HG02970 (cell line): ENCODE measurements at regions not wholly inside any gene's neighbourhood (a gene's known extent, or its start where the extent isn't known, plus 50 kb on each side); places are given as distances from the start of the nearest gene placed in this dataset.

Source experiments
- ATAC-seq: cut with Tn5 transposase; IDR thresholded peaks from one replicate; pipeline ENCODE4 v1.9.1; 2021; ENCODE audit warnings: mild to moderate bottlenecking, moderate library complexity, moderate number of reproducible peaks; ENCODE audit not compliant: unreplicated experiment, low FRiP score

DNA sequence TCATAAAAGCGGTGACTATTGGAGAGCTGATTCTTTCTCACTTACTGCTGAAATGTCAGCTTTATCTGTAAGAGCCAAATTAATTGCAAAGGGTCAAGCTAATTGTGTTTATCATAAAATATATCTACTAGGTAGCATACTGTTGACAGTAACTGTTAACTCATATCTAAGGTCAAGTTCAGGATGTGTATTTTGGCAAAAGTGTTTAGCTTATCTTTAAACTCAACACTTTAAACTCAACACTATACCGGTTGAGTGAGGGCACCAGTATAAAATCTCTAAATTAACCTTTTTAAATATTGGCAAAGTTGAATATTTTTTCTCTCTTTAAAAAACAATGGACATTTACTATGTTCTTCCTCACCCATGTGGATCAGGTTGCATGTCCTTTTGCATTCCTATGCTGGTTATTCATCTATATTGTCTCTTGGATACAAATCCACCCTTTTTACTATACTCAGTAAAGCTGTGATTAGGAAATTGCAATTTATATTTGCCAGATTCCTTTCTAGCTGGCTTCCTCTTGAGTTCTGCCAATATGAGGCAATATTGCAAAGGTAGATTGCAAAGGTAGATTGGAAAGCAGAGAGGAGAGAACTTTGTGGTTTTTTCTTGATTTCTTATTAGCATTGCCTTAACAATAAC lies 344.6 kb upstream of the DCBLD2 start:
- ATAC-seq, result no peak

GRCh38 chr3:99242271-99242670 lies 340.8 kb upstream of the DCBLD2 start:
- no peak for ATAC-seq

DNA sequence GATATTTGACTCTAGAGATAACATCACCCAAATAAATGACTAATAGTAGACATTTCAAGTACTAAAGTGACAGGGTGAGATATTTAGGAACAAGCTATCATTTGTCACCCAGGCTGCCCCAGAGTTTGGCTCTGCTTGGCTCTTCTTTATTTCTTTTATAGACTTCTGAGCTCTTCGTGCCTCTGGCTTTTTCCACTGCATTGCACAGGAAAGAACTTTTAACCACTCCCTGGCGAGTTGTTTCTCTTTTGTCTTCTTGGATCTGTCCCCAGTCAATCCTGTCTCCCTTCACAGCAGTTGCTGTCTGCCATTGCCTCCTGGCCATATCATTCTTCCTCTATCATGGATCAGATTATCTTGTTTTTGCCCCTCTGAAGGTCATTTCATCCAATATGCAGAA lies 339.2 kb upstream of the DCBLD2 start:
- ATAC-seq, result no peak

- ATAC-seq, result no peak
These were observed 335.1 kb upstream of the DCBLD2 start for GRCh38 chr3:99236576-99236975.

- ATAC-seq, result no peak
These were observed 331.2 kb upstream of the DCBLD2 start for GRCh38 chr3:99232696-99233095.

DNA sequence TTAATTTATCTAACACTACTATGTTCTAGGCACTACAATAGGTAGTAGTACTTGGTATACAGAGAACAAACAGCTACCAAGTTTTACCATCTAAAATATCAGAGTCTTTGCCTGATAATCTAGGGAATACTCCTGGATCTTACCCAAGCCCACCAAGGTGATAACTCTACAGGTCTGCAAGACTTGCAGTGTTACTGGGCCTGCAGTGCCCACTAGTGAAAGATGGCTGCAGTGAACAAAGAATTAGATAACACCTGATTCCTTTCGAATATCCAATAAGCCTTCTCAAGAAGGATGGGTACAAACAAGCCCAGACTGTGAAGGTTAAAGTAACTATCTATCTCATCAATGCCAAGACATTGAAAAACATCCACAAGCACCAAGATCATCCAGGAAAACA lies 317.0 kb upstream of the DCBLD2 start:
- no peak for ATAC-seq

- ATAC-seq, result no peak
These were observed 311.5 kb upstream of the DCBLD2 start for GRCh38 chr3:99212969-99213368.

- ATAC-seq, result no peak
These were observed 309.8 kb upstream of the DCBLD2 start for GRCh38 chr3:99211309-99211708.

GRCh38 chr3:99199021-99199420 lies 297.5 kb upstream of the DCBLD2 start:
- ATAC-seq, result no peak

- ATAC-seq, result no peak
These were observed 289.7 kb upstream of the DCBLD2 start for GRCh38 chr3:99191186-99191585.

DNA sequence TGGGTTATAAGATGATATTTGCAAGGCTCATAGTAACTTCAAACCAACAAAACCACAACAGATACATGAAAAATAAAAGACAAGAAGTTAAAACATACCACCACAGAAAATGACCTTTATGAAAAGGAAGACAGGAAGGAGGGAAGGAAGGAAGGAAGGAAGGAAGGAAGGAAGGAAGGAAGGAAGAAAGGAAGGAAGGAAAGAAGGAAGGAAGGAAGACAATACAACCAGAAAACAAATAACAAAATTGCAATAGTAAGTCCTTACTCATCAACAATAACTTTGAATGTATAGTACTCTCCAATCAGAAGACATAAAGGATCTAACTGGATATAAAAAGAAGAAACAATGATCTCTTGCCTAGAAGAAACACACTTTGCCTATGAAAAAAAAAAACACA lies 287.4 kb upstream of the DCBLD2 start:
- no peak for ATAC-seq

GRCh38 chr3:99186016-99186415 lies 284.5 kb upstream of the DCBLD2 start:
- no peak for ATAC-seq

DNA sequence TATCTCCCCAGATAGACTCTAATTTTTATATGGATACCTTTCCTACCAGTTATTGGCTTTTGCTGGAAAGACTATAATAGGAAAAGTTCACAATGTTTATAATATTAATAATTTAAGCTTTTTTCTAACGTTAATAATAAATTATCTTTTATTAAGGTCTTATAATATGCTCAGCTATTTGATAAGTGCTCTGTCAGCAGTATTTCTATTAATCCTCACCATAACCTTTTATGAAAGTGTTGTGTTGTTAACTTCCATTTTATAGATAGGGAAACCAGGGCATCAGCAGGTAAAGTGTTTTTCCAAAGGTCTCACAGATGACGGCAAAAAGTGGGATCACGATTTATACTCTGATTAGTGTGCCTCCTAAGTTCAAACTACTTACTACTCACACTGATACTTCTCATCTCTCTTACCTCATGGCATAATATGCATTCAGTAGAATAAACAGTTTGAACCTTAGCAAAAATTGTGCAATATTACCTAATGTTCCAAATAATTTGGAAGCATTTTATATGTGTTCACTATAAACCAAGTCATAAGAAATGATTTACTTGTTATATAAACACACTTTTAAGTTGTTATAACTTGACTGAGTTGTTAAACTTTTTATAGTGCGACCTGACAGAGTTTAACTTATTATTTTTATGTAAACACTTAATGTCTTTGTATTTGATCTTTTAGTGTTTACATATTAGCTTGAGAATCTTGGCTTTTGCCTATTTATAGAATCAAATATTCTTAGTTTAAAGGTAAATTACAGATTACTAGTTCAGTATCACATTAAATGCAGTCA lies 274.9 kb upstream of the DCBLD2 start:
- ATAC-seq, result no peak

- no peak for ATAC-seq
These were observed 273.8 kb upstream of the DCBLD2 start for GRCh38 chr3:99175276-99175812.

DNA sequence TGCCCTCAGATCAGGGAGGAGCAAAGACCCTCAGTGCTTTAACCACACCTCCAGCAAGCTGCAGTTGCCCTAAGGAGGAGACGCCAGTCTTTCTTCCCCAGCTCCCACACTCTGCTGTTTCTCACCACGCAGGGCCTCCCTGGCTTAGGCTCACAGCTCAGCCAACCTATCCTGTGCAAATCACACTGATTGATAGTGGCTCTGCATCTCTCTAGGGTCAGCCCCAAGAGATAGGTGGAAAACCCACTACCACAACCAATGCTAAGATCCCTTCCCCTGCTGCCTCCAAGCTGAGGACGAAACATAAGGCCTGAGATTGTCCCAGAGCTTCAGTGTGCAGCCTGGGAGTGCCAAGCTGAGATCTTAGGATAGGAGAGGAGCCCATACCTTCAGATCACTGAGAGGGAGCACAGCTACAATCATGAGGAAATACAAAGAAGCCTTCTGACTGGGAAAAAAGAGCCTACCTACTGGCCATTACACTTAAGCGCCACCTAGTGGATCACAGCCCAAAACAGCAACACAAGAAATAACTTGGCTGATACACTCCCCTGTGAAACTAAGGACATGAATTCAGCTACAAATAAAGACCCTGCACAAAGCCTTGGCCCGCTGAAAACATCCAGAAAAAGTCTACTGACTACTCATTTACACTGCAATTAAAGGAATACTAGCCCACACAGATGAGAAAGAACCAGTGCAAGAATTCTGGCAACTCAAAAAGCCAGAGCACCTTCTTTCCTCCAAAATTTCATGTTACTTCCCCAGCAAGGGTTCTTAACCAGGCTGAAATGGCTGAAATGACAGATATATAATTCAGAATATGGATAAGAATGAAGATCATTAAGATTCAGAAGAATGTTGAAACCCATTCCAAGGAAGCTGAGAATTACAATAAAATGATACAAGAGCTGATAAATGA lies 271.5 kb upstream of the DCBLD2 start:
- ATAC-seq, result no peak

DNA sequence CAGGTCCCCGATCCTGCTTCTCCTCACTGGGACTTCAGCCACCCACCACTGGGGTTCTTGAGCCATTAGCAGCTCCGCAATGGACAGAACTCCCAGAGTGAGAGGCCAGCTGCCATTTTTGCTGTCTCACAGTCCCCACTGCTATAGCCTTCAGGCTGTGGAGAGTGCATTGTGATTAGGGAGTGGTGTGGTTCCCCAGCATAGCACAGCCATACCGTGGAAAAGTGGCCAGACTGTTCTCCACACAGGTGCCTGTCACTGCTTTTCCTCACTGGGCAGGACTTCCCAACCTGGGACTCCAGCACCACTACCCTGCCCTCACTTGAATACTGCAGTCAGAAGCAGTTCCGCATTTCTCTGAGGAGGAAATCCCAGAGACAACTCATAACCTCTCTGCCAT lies 270.3 kb upstream of the DCBLD2 start:
- no peak for ATAC-seq

DNA sequence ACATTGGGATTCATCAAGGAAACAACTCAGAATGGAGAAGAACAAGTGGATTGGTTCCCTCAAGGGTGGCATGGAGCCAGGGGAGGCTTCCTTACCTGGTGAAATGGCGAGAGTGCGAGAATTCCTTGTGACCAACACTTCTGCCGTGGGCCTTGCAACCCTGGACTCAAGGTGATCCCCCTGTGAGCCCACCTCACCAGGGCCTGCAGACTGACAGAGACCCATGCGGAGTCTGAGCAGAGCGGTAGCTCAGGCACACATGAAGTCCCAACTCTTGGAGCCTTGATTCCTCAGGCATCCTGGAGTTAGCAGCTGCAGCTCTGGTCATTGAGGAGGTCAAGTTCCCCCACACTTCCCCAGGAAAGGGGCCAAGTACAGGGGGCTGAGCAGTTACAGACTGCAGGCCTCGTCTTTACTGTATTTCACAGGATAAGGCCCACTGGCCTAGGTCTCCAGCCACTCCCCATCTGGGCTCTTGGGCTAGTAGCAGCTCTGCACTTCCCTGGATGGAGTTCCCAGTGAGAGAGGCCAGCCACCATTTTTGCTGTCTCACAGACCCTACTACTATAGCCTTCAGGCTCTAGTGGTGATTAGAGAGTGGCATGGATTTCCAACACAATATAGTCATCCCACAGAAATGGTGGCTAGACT lies 269.5 kb upstream of the DCBLD2 start:
- ATAC-seq, result no peak

DNA sequence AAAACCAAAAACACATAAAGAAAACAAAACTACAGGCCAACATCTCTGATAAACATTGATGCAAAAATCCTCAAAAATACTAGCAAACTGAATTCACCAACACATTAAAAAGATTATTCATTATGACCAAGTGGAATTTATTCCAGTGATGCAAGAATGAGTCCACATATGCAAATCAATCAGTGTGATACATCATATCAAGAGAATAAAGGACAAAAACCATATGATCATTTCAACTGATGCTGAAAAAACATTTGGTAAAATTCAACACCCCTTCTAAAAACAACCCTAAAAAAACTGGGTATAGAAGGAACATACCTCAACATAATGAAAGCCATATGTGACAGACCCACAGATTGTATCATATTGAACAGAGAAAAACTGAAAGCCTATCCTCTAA lies 265.6 kb upstream of the DCBLD2 start:
- ATAC-seq, result no peak

DNA sequence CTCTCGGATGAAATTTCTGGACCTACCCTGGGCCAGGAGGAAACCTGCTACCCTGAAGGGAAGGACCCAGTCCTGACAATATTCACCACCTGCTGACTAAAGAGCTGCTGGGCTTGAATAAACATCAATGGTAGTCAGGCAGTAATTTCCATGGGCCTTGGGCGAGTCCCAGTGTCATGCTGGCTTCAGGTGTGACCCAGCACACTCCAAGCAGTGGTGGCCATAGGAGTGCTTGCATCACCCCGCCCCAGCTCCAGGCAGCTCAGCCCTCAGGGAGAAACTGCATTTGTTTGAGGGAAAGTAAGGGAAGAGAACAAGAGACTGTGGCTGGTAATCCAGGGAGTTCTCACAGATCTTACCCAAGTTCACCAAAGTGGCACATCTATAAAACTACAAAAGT lies 261.8 kb upstream of the DCBLD2 start:
- no peak for ATAC-seq

- ATAC-seq, result no peak
These were observed 257.8 kb upstream of the DCBLD2 start for GRCh38 chr3:99159220-99159762.
